GM12865 (cell line): ENCODE measurements at regions not wholly inside any gene's neighbourhood (a gene's known extent, or its start where the extent isn't known, plus 50 kb on each side); places are given as distances from the start of the nearest gene placed in this dataset.
"Not testable (repeated sequence)": the region's sequence is repeated elsewhere in the genome, so short reads cannot be mapped to it uniquely, and the experiment has no call there.

Experiments used
- DNase-seq: peaks from one replicate; pipeline ENCODE4 v3.0.0; 2010; ENCODE audit warnings: low read depth
- H3K4me3 ChIP-seq: 2 replicates; pipeline ENCODE4 v1.5.1; 2011; ENCODE audit warnings: mild to moderate bottlenecking, low read depth, low read length, control low read depth
- TF ChIP-seq, protein P1 (sequence below): IDR thresholded peaks from 2 replicates; pipeline ENCODE4 v1.5.1; 2011; ENCODE audit warnings: low read length, control low read depth, low read depth, inconsistent platforms; ENCODE audit not compliant: insufficient read depth; ENCODE audit errors: missing control alignments

GRCh38 chr9:75197561-75197960 is 109.2 kb downstream of the OSTF1 start:
- H3K4me3 ChIP-seq: no peak overlapping the region
- DNase-seq: no peak
- TF ChIP-seq, protein P1, sequence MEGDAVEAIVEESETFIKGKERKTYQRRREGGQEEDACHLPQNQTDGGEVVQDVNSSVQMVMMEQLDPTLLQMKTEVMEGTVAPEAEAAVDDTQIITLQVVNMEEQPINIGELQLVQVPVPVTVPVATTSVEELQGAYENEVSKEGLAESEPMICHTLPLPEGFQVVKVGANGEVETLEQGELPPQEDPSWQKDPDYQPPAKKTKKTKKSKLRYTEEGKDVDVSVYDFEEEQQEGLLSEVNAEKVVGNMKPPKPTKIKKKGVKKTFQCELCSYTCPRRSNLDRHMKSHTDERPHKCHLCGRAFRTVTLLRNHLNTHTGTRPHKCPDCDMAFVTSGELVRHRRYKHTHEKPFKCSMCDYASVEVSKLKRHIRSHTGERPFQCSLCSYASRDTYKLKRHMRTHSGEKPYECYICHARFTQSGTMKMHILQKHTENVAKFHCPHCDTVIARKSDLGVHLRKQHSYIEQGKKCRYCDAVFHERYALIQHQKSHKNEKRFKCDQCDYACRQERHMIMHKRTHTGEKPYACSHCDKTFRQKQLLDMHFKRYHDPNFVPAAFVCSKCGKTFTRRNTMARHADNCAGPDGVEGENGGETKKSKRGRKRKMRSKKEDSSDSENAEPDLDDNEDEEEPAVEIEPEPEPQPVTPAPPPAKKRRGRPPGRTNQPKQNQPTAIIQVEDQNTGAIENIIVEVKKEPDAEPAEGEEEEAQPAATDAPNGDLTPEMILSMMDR: no peak

- no peak for DNase-seq
- TF ChIP-seq, protein P1: no peak
Measured at GRCh38 chr9:75198436-75198835, 110.1 kb downstream of the OSTF1 start.

GRCh38 chr9:75200892-75201470 is 112.7 kb downstream of the OSTF1 start:
- no peak overlapping the region for H3K4me3 ChIP-seq
- TF ChIP-seq, protein P1: peak; percentile 34
- DNase-seq: peak; percentile 54

More at GRCh38 chr9:75198436-75198835, 110.1 kb downstream of the OSTF1 start:
- H3K4me3 ChIP-seq: no peak overlapping the region

DNA sequence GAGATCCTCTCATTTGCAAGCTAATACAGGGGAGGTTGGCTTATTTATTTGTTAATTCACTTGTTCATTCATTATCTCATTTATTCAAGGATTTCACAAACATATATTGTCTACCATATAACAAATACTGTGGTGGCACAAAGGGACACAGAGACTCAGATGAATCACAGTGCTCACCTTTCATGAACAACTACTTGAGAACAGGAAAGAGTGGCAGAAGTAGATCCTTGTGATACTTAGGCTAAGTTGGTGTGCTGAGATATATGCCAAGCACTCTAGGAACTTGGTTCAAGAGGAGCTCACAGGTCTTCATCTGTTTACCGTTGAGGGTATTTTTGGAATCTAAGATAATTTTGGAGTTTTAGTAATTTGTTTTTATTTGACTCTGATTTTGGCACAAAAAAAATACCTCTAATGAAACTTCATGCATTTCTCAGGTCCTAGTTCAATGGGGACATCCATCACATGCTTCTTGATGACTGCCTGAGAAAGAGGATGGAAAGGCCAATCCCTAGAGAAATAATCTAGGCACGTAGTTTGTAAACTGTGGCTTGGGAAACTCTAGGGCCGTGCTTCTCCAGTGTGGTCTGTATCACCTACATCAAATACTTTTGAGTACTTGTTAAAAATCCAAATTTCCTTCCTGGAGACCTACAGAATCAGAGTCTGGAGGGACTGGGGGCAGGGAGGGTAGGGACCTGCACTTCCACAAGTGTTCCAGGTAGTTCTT is 113.3 kb downstream of the OSTF1 start:
- no peak overlapping the region for H3K4me3 ChIP-seq
- TF ChIP-seq, protein P1: no peak
- no peak for DNase-seq

DNA sequence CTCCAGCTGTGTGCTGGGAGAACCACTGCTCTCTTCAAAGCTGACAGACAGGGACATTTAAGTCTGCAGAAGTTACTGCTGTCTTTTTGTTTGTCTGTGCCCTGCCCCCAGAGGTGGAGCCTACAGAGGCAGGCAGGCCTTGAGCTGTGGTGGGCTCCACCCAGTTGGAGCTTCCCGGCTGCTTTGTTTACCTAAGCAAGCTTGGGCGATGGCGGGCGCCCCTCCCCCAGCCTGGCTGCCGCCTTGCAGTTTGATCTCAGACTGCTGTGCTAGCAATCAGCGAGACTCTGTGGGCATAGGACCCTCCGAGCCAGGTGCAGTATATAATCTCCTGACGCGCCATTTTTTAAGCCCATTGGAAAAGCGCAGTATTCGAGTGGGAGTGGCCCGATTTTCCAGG is 119.7 kb downstream of the OSTF1 start:
- DNase-seq, H3K4me3 ChIP-seq: not testable (repeated sequence)

- TF ChIP-seq, protein P1: no peak
- no peak for DNase-seq
- H3K4me3 ChIP-seq: no peak overlapping the region
Measured at GRCh38 chr9:75210215-75210614, 121.9 kb downstream of the OSTF1 start.

- no peak for DNase-seq
- TF ChIP-seq, protein P1: no peak
- H3K4me3 ChIP-seq: no peak overlapping the region
Measured at GRCh38 chr9:75213765-75214164, 125.5 kb downstream of the OSTF1 start.
